ENCODE measurements at regions not wholly inside any gene's neighbourhood (a gene's known extent, or its start where the extent isn't known, plus 50 kb on each side); places are given as distances from the start of the nearest gene placed in this dataset.

DNA sequence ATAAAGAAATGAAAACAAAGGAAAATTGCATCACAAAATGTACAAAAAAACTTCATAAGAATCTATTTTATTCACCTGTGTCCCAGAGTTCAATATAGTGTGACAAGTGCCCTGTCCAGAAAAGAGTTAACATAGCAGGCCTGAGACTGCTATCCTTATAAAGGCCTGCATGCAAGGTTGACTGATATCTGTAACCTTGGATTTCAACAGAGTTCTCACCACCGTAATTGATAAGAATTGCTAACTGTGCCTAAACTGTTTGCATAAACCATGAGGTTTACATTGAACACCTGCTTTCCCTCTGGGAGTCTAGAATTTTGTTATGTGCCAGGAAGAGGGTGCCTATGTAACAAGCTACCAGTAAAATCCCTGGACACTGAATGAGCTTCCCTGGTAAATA, 461.7 kb upstream of the DPH6 start:
- H3K4me1 ChIP-seq (ENCODE audit: control insufficient read depth, insufficient read depth, low read length), result no peaks in the 10 kb centered on the region
- H3K4me3 ChIP-seq (ENCODE audit: low read depth, low read length), result no peak overlapping the region
- CTCF ChIA-PET, result interaction anchor here (0.6 kb wide), 1 partner anchor 47 kb away, joined by 4 read pairs; no protein-coding TSS in a partner anchor
- POLR2A ChIA-PET, result no interaction called here
- no peaks in the 10 kb centered on the region for H3K9me3 ChIP-seq (ENCODE audit: control insufficient read depth, insufficient read depth, low read depth, low read length)
- TF ChIP-seq ZNF211 (tag by site-specific recombination; IDR thresholded peaks at IDR 0.05; ENCODE audit: low read depth) (no peak), SP7 (tag by site-specific recombination; IDR thresholded peaks at IDR 0.05) (no peak), MYNN (tag by site-specific recombination; IDR thresholded peaks at IDR 0.05; ENCODE audit: borderline replicate concordance) (no peak), SETDB1 (IDR thresholded peaks at IDR 0.05; ENCODE audit: insufficient read length, low read length) (no peak), ZNF585B (tag by site-specific recombination; IDR thresholded peaks at IDR 0.05) (no peak), ZNF76 (tag by site-specific recombination; IDR thresholded peaks at IDR 0.05; ENCODE audit: borderline replicate concordance, low read depth) (no peak), ZNF701 (tag by site-specific recombination; IDR thresholded peaks at IDR 0.05) (no peak), PRDM1 (tag by site-specific recombination; IDR thresholded peaks at IDR 0.05) (no peak), ZNF239 (tag by site-specific recombination; IDR thresholded peaks at IDR 0.05) (no peak), ZSCAN16 (tag by site-specific recombination; IDR thresholded peaks at IDR 0.05) (no peak)
- TF ChIP-seq, protein P1, sequence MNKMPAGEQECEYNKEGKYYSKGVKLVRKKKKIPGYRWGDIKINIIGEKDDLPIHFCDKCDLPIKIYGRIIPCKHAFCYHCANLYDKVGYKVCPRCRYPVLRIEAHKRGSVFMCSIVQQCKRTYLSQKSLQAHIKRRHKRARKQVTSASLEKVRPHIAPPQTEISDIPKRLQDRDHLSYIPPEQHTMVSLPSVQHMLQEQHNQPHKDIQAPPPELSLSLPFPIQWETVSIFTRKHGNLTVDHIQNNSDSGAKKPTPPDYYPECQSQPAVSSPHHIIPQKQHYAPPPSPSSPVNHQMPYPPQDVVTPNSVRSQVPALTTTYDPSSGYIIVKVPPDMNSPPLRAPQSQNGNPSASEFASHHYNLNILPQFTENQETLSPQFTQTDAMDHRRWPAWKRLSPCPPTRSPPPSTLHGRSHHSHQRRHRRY (tag by site-specific recombination; IDR thresholded peaks at IDR 0.05), result no peak
- no peaks in the 10 kb centered on the region for H3K36me3 ChIP-seq (ENCODE audit: control insufficient read depth in 2 of 2, insufficient read depth in 1 of 2, low read length in 2 of 2)
- no peak overlapping the region for H3K27ac ChIP-seq (ENCODE audit: extremely low read depth, low read depth, low read length)

DNA sequence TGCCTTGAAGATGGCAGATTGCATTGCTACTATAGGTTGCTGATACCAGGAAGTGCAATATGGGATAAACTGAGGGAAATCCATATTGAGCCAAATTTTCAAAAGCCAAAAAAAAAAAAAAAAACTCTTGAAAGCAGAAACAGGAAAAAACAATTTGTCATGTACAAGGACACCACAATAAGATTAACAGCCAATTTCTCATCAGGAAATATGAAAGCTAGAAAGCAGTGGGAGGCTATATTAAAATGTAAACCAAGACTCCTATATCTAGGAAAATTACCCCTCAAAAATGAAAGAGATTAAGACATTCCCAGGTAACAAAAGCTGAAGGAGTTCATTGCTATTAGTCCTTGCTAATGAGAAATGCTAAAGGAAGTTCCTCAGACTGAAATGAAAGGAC, 462.8 kb upstream of the DPH6 start:
- H3K9me3 ChIP-seq (ENCODE audit: control insufficient read depth, insufficient read depth, low read depth, low read length), result no peaks in the 10 kb centered on the region
- CTCF ChIA-PET, result interaction anchor here (0.6 kb wide), 1 partner anchor 519 kb away, joined by 3 read pairs; no protein-coding TSS in a partner anchor
- POLR2A ChIA-PET, result no interaction called here
- H3K27ac ChIP-seq (ENCODE audit: extremely low read depth, low read depth, low read length), result no peak overlapping the region
- H3K4me3 ChIP-seq (ENCODE audit: low read depth, low read length), result no peak overlapping the region
- no peaks in the 10 kb centered on the region for H3K4me1 ChIP-seq (ENCODE audit: control insufficient read depth, insufficient read depth, low read length)
- TF ChIP-seq, protein P2, sequence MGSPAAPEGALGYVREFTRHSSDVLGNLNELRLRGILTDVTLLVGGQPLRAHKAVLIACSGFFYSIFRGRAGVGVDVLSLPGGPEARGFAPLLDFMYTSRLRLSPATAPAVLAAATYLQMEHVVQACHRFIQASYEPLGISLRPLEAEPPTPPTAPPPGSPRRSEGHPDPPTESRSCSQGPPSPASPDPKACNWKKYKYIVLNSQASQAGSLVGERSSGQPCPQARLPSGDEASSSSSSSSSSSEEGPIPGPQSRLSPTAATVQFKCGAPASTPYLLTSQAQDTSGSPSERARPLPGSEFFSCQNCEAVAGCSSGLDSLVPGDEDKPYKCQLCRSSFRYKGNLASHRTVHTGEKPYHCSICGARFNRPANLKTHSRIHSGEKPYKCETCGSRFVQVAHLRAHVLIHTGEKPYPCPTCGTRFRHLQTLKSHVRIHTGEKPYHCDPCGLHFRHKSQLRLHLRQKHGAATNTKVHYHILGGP (tag by site-specific recombination; IDR thresholded peaks at IDR 0.05), result no peak
- TF ChIP-seq ZNF610 (tag by site-specific recombination; IDR thresholded peaks at IDR 0.05; ENCODE audit: borderline replicate concordance) (0 out of 2 replicates have a peak, but pooled peaks have one; percentile 17), SETDB1 (IDR thresholded peaks at IDR 0.05; ENCODE audit: insufficient read length, low read length) (peak; percentile 88)
- H3K36me3 ChIP-seq (ENCODE audit: control insufficient read depth in 2 of 2, insufficient read depth in 1 of 2, low read length in 2 of 2), result no peaks in the 10 kb centered on the region

DNA sequence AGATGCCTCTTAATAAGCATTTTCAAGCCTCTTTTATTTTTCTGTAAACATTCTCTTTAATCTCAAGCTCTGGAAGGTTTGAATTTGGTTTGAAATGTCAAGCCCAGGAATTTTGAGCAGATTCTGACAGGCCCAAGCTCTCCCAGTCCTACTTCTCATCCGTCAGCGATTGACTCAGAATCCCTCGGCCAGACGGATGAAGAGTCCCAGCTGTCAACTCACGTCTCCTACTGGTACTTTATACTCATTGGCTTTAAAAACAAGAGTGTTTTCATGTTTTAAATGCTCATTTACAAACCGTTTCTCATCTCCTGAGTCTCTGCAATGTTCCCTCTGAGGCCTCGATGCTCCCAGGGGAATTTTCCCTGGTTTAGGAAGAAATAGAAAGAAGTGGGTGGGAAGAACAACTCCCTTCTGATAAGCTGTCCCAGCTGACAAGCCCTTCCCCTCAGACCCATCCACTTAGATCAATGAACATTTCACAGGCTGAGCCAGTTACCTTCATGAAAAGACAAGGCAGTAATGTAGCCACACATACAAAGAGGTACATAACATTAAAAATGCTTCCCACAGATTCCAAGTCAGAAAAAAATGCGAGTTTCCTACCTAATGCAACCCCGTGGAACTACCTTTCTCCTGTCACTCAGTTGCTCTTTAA, 478.2 kb upstream of the DPH6 start:
- TF ChIP-seq, protein P3, sequence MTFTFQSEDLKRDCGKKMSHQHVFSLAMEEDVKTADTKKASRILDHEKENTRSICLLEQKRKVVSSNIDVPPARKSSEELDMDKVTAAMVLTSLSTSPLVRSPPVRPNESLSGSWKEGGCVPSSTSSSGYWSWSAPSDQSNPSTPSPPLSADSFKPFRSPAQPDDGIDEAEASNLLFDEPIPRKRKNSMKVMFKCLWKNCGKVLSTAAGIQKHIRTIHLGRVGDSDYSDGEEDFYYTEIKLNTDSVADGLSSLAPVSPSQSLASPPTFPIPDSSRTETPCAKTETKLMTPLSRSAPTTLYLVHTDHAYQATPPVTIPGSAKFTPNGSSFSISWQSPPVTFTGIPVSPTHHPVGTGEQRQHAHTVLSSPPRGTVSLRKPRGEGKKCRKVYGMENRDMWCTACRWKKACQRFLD (tag by site-specific recombination; IDR thresholded peaks at IDR 0.05), result no peak
- TF ChIP-seq ZNF548 (tag by site-specific recombination; IDR thresholded peaks at IDR 0.05) (no peak), ZNF114 (tag by site-specific recombination; IDR thresholded peaks at IDR 0.05) (no peak), ZSCAN30 (tag by site-specific recombination; IDR thresholded peaks at IDR 0.05) (no peak), ZNF132 (tag by site-specific recombination; IDR thresholded peaks at IDR 0.05; ENCODE audit: borderline replicate concordance) (no peak), ZNF302 (tag by site-specific recombination; IDR thresholded peaks at IDR 0.05; ENCODE audit: low read depth) (no peak), OSR2 (tag by site-specific recombination; IDR thresholded peaks at IDR 0.05) (no peak), ZBTB17 (tag by site-specific recombination; IDR thresholded peaks at IDR 0.05) (no peak), HOXC10 (CRISPR knock-in tag; IDR thresholded peaks at IDR 0.05) (no peak), KLF16 (tag by site-specific recombination; IDR thresholded peaks at IDR 0.05) (no peak), GLIS1 (tag by site-specific recombination; IDR thresholded peaks at IDR 0.05) (no peak)
- no peaks in the 10 kb centered on the region for H3K9me3 ChIP-seq (ENCODE audit: control insufficient read depth, insufficient read depth, low read depth, low read length)
- H3K4me1 ChIP-seq (ENCODE audit: control insufficient read depth, insufficient read depth, low read length), result no peaks in the 10 kb centered on the region
- ChIA-PET POLR2A (no interaction called here), CTCF (interaction anchor here (0.7 kb wide), 1 partner anchor 654 kb away, joined by 3 read pairs; no protein-coding TSS in a partner anchor)
- H3K36me3 ChIP-seq (ENCODE audit: control insufficient read depth in 2 of 2, insufficient read depth in 1 of 2, low read length in 2 of 2), result no peaks in the 10 kb centered on the region
- no peak overlapping the region for H3K4me3 ChIP-seq (ENCODE audit: low read depth, low read length)
- no peak overlapping the region for H3K27ac ChIP-seq (ENCODE audit: extremely low read depth, low read depth, low read length)

Data from HEK293 (cell line).